HG03565 (cell line): ENCODE measurements at regions not wholly inside any gene's neighbourhood (a gene's known extent, or its start where the extent isn't known, plus 50 kb on each side); places are given as distances from the start of the nearest gene placed in this dataset.
"Not testable (repeated sequence)": the region's sequence is repeated elsewhere in the genome, so short reads cannot be mapped to it uniquely, and the experiment has no call there.

ENCODE experiments used
- ATAC-seq: cut with Tn5 transposase; IDR thresholded peaks from one replicate; pipeline ENCODE4 v1.9.1; 2021; ENCODE audit warnings: mild to moderate bottlenecking, moderate library complexity; ENCODE audit not compliant: unreplicated experiment

- ATAC-seq: peak; percentile 94
Measured at GRCh38 chr5:68070591-68071281, 144.8 kb upstream of the PIK3R1 start.

- ATAC-seq: no peak
Measured at GRCh38 chr5:68067976-68068603, 147.5 kb upstream of the PIK3R1 start.

DNA sequence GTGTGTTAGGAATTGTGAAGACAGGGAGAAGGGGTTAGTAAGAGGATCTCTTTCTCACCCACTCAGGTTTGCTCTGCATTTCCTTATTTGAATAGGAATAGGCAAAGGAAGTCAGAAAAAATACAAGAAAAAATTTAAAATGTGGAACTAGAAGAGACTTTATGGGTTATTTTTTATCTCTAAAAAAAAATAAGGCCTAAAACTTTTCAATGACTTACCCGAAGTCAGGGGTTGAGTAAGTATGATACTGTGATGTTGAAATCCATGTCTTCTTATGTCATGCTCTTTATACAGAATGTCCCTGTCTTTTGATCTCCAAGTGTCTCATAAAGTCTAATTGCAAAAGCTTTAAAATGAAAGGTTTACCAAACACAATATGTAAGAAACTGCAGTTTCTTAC is 148.3 kb upstream of the PIK3R1 start:
- no peak for ATAC-seq

DNA sequence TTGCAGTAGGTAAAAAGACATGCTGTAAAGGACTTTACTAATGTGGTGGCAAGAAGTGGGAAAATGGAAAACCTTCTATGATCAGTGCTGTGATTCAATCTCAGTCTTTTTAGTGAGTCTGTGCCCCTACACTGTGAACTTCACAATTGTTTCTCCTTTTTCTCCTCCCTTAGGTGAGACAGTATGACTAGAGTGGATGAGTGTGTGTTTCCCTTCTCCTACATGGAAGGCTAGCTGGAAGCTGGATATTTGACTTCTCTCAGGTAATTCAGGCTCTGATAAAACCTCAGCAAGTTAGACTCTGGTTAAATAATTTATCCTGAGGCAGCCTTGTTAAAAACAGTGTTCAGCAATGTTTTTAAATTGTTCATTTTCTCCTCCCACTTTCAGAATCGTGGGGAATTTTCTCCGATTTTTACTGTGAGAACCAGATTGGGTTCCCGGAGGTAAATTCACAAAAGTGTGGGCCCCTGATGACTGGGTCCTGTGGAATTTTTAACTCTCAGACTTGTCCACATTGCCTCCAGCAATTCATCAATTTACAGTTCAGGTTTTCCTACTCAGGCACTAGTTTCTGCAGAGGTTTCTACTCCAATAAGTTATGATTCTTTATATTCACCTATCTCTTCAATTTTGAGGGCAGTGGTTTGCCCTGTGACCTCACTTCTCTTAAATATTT is 149.1 kb upstream of the PIK3R1 start:
- no peak for ATAC-seq

DNA sequence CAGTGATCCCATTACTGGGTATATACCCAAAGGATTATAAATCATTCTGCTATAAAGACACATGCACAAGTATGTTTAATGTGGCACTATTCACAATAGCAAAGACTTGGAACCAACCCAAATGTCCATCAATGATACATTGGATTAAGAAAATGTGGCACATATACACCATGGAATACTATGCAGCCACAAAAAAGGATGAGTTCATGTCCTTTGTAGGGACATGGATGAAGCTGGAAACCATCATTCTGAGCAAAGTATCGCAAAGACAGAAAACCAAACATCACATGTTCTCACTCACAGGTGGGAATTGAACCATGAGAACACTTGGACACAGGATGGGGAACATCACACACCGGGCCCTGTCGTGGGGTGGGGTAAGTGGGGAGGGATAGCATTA is 150.2 kb upstream of the PIK3R1 start:
- not testable (repeated sequence) for ATAC-seq

DNA sequence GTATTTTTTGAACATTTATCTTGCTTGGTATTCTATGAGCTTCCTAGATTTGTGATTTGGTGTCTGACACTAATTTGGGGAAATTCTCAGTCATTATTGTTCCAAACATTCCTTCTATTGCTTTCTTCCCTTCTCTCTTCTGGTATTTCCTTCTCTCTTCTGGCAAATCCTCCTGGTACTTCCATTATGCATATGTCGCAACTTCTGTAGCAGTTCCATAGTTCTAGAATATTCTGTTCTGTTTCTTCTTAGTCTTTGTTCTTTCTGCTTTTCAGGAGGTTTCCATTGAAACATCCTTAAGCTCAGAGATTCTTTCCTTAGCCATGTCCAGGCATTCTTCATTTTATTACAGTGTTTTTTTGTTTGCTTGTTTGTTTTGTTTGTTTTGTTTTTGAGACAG is 155.2 kb upstream of the PIK3R1 start:
- ATAC-seq: no peak

GRCh38 chr5:68057191-68057590 is 158.4 kb upstream of the PIK3R1 start:
- ATAC-seq: no peak

DNA sequence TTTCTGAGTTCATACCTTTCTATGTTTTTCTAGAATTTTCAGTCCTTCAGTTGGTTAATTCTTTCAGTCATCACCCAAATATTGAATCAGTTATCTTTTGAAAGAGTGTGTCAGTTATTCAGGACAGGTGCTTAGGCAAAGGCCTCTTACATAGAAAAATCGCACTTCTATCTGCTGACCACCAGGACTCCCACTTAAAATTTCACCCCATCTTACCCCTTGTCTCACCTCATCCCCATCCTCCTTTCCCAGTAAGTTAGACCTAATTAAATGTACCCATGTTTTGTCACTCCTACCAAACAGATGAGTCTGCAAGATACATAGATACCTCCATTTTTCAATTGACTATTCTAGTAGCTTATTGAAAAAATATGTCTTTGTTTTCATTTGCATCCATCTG is 159.9 kb upstream of the PIK3R1 start:
- ATAC-seq: no peak

GRCh38 chr5:68054638-68055037 is 160.9 kb upstream of the PIK3R1 start:
- ATAC-seq: no peak

- ATAC-seq: no peak
Measured at GRCh38 chr5:68053202-68053601, 162.4 kb upstream of the PIK3R1 start.

DNA sequence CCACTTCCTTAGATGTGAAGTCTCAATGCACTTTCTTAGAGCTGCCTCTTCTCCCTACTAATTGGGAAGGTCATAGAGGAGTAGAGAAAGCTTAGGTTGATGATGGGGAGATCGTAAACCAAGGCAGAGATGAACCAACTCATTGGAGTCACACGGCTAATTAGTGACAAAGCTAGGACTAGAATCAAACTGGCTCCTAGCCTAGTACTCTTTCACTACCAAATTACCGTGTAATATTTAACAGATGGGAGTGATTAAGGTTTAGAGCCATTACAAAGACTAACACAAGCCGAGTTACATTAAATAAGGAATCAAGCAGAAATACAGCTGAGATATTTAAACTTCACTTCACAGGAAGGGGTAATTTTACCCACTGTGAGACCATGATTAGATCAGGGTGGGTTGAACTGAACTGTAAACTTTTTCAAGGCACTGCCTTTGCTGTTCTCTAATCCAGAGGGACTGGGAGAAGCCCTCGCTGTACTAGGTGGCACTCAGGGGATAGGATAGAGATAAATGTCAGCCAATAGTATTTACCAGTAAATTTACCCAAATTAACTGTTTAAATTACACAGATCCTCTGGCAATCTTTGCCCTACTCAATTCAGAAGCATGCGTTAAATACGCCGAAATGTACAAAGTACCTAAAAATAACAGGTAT is 166.4 kb upstream of the PIK3R1 start:
- no peak for ATAC-seq

- no peak for ATAC-seq
Measured at GRCh38 chr5:68048516-68048915, 167.0 kb upstream of the PIK3R1 start.

DNA sequence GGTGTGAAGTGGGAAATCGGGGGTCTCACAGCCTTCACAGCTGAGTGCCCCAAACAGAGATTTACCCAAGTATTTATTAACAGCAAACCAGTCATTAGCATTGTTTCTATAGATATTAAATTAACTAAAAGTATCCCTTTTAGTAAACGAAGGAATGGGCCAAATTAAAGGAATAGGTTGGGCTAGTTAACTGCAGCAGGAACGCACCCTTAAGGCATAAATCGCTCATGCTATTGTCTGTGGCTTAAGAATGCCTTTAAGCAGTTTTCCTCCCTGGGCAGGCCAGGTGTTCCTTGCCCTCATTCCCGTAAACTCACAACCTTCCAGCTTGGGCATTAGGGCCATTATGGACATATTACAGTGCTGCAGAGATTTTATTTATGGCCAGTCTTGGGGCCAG is 167.5 kb upstream of the PIK3R1 start:
- ATAC-seq: not testable (repeated sequence)

DNA sequence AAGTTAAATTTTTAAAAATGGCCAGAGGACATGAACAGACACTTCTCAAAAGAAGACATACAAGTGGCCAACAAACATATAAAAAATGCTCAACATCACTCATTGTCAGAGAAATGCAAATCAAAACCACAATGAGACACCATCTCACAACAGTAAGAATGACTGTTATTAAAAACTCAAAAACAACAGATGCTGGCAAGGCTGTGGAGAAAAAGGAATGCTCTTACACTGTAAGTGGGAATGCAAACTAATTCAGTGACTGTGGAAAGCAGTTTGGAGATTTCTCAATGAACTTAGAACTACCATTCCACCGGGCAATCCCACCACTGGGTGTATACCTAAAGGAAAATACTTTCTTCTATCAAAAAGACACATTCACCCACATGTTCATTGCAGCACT is 168.5 kb upstream of the PIK3R1 start:
- no peak for ATAC-seq

- ATAC-seq: no peak
Measured at GRCh38 chr5:68046445-68046844, 169.1 kb upstream of the PIK3R1 start.

GRCh38 chr5:68041293-68041692 is 174.3 kb upstream of the PIK3R1 start:
- ATAC-seq: peak; percentile 84

- no peak for ATAC-seq
Measured at GRCh38 chr5:68037546-68037945, 178.0 kb upstream of the PIK3R1 start.

- no peak for ATAC-seq
Measured at GRCh38 chr5:68033961-68034571, 181.5 kb upstream of the PIK3R1 start.

- no peak for ATAC-seq
Measured at GRCh38 chr5:68033029-68033428, 182.5 kb upstream of the PIK3R1 start.

GRCh38 chr5:68032216-68032762 is 183.3 kb upstream of the PIK3R1 start:
- no peak for ATAC-seq

GRCh38 chr5:68028131-68028727 is 187.3 kb upstream of the PIK3R1 start:
- no peak for ATAC-seq
